IMR-90 (cell line): ENCODE measurements at regions not wholly inside any gene's neighbourhood (a gene's known extent, or its start where the extent isn't known, plus 50 kb on each side); places are given as distances from the start of the nearest gene placed in this dataset.

Experiments
- ATAC-seq: fragments of 200-7000 bp; cut with Tn5 transposase; 2 replicates; pipeline ENCODE4 v1.9.1; 2020; ENCODE audit warnings: low read depth, mild to moderate bottlenecking, moderate library complexity
- BruUV-seq: library from RNA; stranded (reverse); fragments of 400-500 nt; replicated peaks from 2 replicates; lab custom pipeline; 2021; lab: Mats Ljungman, UMichigan
- CTCF ChIA-PET: fragments of 300-600 bp; formaldehyde crosslinking; extraction: SDS; loops from one replicate; lab custom pipeline; 2021; ENCODE audit warnings: antibody characterized with exemption; lab: Yijun Ruan, JAX
- POLR2A ChIA-PET: fragments of 300-600 bp; sonication (Branson Sonifier 250); formaldehyde crosslinking; loops from one replicate; lab custom pipeline; 2022; ENCODE audit warnings: antibody characterized with exemption; ENCODE audit not compliant: unreplicated experiment; lab: Charles Lee
- DNase-seq: peaks from one replicate; pipeline ENCODE4 v3.0.0; 2013
- H2AFZ ChIP-seq: replicated peaks from 2 replicates; pipeline ENCODE3; 2013; ENCODE audit warnings: low read length, mild to moderate bottlenecking; ENCODE audit not compliant: poor library complexity
- H2AK5ac ChIP-seq: 2 replicates; pipeline ENCODE4 v1.6.1; 2013; ENCODE audit warnings: low read depth, low read length, inconsistent platforms
- H2AK9ac ChIP-seq: replicated peaks from 2 replicates; pipeline ENCODE3; 2013; ENCODE audit warnings: mild to moderate bottlenecking, low read depth, low read length, moderate library complexity; ENCODE audit not compliant: poor library complexity
- H2BK120ac ChIP-seq: 2 replicates; pipeline ENCODE4 v1.6.1; 2013; ENCODE audit warnings: low read depth, low read length, inconsistent platforms
- H2BK15ac ChIP-seq: 3 replicates; pipeline ENCODE4 v1.6.1; 2013; ENCODE audit warnings: low read depth, low read length, inconsistent platforms
- H2BK20ac ChIP-seq: 2 replicates; pipeline ENCODE4 v1.6.1; 2013; ENCODE audit warnings: low read depth, mild to moderate bottlenecking, inconsistent platforms, low read length, moderate library complexity
- H2BK5ac ChIP-seq: 2 replicates; pipeline ENCODE4 v1.6.1; 2013; ENCODE audit warnings: mild to moderate bottlenecking, low read depth, low read length, inconsistent platforms; ENCODE audit not compliant: poor library complexity, severe bottlenecking
- H3K14ac ChIP-seq: replicated peaks from 2 replicates; pipeline ENCODE4 v1.6.1; 2013; ENCODE audit warnings: low read depth, low read length, inconsistent platforms
- H3K18ac ChIP-seq: 2 replicates; pipeline ENCODE4 v1.6.1; 2013; ENCODE audit warnings: low read depth, low read length, control low read depth
- H3K23ac ChIP-seq: 2 replicates; pipeline ENCODE4 v1.6.1; 2013; ENCODE audit warnings: low read depth, low read length, inconsistent platforms
- H3K27ac ChIP-seq: 2 replicates; pipeline ENCODE4 v1.5.1; 2013; ENCODE audit warnings: mild to moderate bottlenecking, control low read depth, low read length; ENCODE audit not compliant: insufficient read depth
- H3K27me3 ChIP-seq: 2 replicates; pipeline ENCODE4 v1.6.1; 2013; ENCODE audit warnings: low read length; ENCODE audit not compliant: control insufficient read depth, insufficient read depth
- H3K36me3 ChIP-seq: 2 replicates; pipeline ENCODE4 v1.6.1; 2013; ENCODE audit warnings: low read length, mixed read lengths; ENCODE audit not compliant: control insufficient read depth, insufficient read depth
- H3K4ac ChIP-seq: 2 replicates; pipeline ENCODE4 v1.6.1; 2013; ENCODE audit warnings: low read depth, low read length, inconsistent platforms
- H3K4me1 ChIP-seq: 2 replicates; pipeline ENCODE4 v1.6.1; 2013; ENCODE audit warnings: low read length, mixed read lengths; ENCODE audit not compliant: control insufficient read depth, insufficient read depth
- H3K4me2 ChIP-seq: 2 replicates; pipeline ENCODE4 v1.6.1; 2013; ENCODE audit warnings: low read depth, mild to moderate bottlenecking, control low read depth, low read length, moderate library complexity
- H3K4me3 ChIP-seq: 2 replicates; pipeline ENCODE4 v1.5.1; 2013; ENCODE audit warnings: low read depth, mild to moderate bottlenecking, control low read depth, low read length, moderate library complexity; ENCODE audit not compliant: insufficient read depth
- H3K56ac ChIP-seq: 2 replicates; pipeline ENCODE4 v1.6.1; 2013; ENCODE audit warnings: low read length, inconsistent platforms; ENCODE audit not compliant: insufficient read depth; ENCODE audit errors: extremely low read depth
- H3K79me1 ChIP-seq, 2 experiments: 2 replicates each; pipeline ENCODE4 v1.6.1; 2013; ENCODE audit warnings: low read length in 2 of 2, inconsistent platforms in 1 of 2, low read depth in 1 of 2
- H3K9ac ChIP-seq: 2 replicates; pipeline ENCODE4 v1.6.1; 2013; ENCODE audit warnings: low read depth, low read length, control low read depth
- H3K9me1 ChIP-seq: 2 replicates; pipeline ENCODE4 v1.6.1; 2013; ENCODE audit warnings: low read length, inconsistent platforms; ENCODE audit not compliant: insufficient read depth
- H3K9me3 ChIP-seq: 2 replicates; pipeline ENCODE4 v1.6.1; 2013; ENCODE audit warnings: low read length; ENCODE audit not compliant: control insufficient read depth, insufficient read depth
- H4K20me1 ChIP-seq: 2 replicates; pipeline ENCODE4 v1.6.1; 2013; ENCODE audit warnings: low read length, inconsistent platforms; ENCODE audit not compliant: insufficient read depth
- H4K5ac ChIP-seq: 2 replicates; pipeline ENCODE4 v1.6.1; 2013; ENCODE audit warnings: mild to moderate bottlenecking, low read depth, low read length, control low read depth
- H4K8ac ChIP-seq, 2 experiments: 2 replicates each; pipeline ENCODE4 v1.6.1; 2013; ENCODE audit warnings: low read depth in 2 of 2, low read length in 2 of 2, control low read depth in 1 of 2, inconsistent platforms in 1 of 2
- H4K91ac ChIP-seq: 2 replicates; pipeline ENCODE4 v1.6.1; 2013; ENCODE audit warnings: low read depth, low read length, inconsistent platforms; ENCODE audit not compliant: insufficient read depth
- BHLHE40 ChIP-seq: fragments of 150-350 bp; IDR thresholded peaks from 2 replicates; pipeline ENCODE4 v1.6.1; 2016; ENCODE audit warnings: mild to moderate bottlenecking, low read depth, low read length
- NFE2L2 ChIP-seq: fragments of 150-350 bp; IDR thresholded peaks from 2 replicates; pipeline ENCODE4 v1.6.1; 2016; ENCODE audit warnings: low read depth, mild to moderate bottlenecking, low read length
- RAD21 ChIP-seq: IDR thresholded peaks from 2 replicates; pipeline ENCODE4 v1.6.1; 2012; ENCODE audit warnings: low read length, improper control_type of control experiment
- WGBS, 2 experiments: methylation state at CpG; one replicate each; pipeline versions ENCODE4 v1.1.5 to v1.1.7; 2013; ENCODE audit warnings: missing lambda C conversion rate in 2 of 2; ENCODE audit not compliant: insufficient read length in 1 of 2; ENCODE audit errors: extremely low coverage in 2 of 2; 5-methylcytosine and 5-hydroxymethylcytosine counted together
- dilution Hi-C: fragments of 300-500 bp; cut with HindIII; formaldehyde crosslinking; loops from one replicate; pipeline ENCODE4 v1.14.3; 2018; ENCODE audit warnings: low sequenced_read_pairs; ENCODE audit not compliant: unreplicated experiment
- in situ Hi-C: fragments of 300-500 bp; cut with MboI; formaldehyde crosslinking; loops from 3 replicates; pipeline ENCODE4 v1.14.3; 2019; ENCODE audit warnings: low sequenced_read_pairs, inconsistent platforms, mixed read lengths
- intact Hi-C: fragments of 100-400 bp; cut with micrococcal nuclease; formaldehyde crosslinking; loops from 2 replicates; pipeline ENCODE4 v1.10.0; 2022

DNA sequence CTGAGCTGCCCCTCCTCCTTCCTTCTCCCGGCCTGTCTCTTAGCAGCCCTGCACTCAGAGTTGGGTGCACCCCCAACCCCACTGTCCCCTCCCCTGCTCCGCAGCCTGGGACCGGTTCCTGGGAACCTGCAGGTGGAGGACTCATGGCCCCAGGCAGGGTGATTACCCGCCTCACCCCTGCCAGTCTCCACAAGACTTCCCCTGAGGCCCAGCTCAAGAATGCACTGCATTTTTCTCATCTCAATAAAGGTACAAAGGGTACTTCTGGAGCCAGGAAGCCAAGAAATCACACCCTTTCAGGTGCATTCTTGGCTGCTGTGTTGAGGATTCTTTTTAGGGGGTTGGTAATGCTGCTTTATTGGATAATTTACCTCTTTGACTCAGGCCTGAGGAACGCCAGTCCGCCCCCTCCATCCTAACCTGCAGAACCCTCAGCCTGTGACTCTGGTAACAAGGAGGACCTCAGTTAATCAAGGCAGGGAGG, 126.3 kb upstream of the TMPRSS2 start:
- Histone ChIP-seq H3K9me1 (peaks cover 6% of the 10 kb centered on the region; the same call in 1 of the 2 replicates), H2BK20ac (peak overlapping the region; percentile 59; the same call in 1 of the 2 replicates), H2AK9ac (no peak overlapping the region), H3K4me3 (no peak overlapping the region), H2BK120ac (peak overlapping the region; percentile 39; the same call in 1 of the 2 replicates), H3K4me1 (peaks cover 5% of the 10 kb centered on the region), H2AFZ (no peak overlapping the region), H3K27ac (no peak overlapping the region), H4K8ac (no peak overlapping the region), H2AK5ac (no peak overlapping the region), H3K23ac (no peak overlapping the region), H3K4ac (no peak overlapping the region), H3K18ac (no peak overlapping the region), H3K27me3 (no peaks in the 10 kb centered on the region), H4K91ac (no peak overlapping the region), H3K9me3 (peaks cover 2% of the 10 kb centered on the region; the same call in 1 of the 2 replicates), H3K79me1 (no peaks in the 10 kb centered on the region), H4K5ac (no peak overlapping the region), H3K14ac (no peak overlapping the region), H3K9ac (no peak overlapping the region), H3K4me2 (no peak overlapping the region), H2BK5ac (no peak overlapping the region), H3K36me3 (no peaks in the 10 kb centered on the region), H3K56ac (no peak overlapping the region), H2BK15ac (0 out of 3 replicates have a peak overlapping the region, but pooled peaks have one; percentile 37), H4K20me1 (no peaks in the 10 kb centered on the region; the same call in 1 of the 2 replicates)
- no peak for DNase-seq
- 100% methylated on average over 1 of the region's 6 CpGs; no CpG with 5 or more reads in 1 of the 2 experiments for WGBS, 2 experiments
- no peak for ATAC-seq
- no TSS peak for BruUV-seq
- in situ Hi-C loops (no loop called here), dilution Hi-C loops (no loop called here), intact Hi-C loops (no loop called here)
- TF ChIP-seq BHLHE40 (no peak), NFE2L2 (no peak), RAD21 (no peak)
- CTCF ChIA-PET: interaction anchor here (1.0 kb wide), 1 partner anchor 144 kb away, joined by 3 read pairs; no protein-coding TSS in a partner anchor
- POLR2A ChIA-PET: no interaction called here
